GM18909 (cell line): ENCODE measurements at regions not wholly inside any gene's neighbourhood (a gene's known extent, or its start where the extent isn't known, plus 50 kb on each side); places are given as distances from the start of the nearest gene placed in this dataset.

Experiments
- ATAC-seq: cut with Tn5 transposase; IDR thresholded peaks from one replicate; pipeline ENCODE4 v1.9.1; 2021; ENCODE audit warnings: mild to moderate bottlenecking; ENCODE audit not compliant: unreplicated experiment, poor library complexity

DNA sequence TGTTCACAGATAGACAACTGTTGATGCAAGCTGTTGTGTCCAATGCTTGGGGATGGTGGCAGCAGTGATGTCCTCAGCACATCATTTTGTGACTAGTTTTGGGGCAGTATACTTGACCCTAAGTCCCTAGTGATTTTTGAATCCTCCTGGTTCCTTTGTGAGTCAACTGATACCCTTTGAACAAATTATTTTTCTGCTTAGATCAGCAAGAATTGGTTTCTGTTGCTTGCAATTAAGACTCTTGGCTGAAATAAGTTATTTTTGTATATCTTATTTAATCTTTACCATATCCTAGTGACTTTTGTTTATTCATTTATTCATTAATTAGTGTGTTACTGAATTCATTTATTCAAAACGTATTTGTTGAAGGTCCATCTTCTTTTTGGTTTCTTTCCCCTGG, 392.0 kb upstream of the SGCD start:
- no peak for ATAC-seq

- no peak for ATAC-seq
Observed at GRCh38 chr5:155935723-155936122, 391.2 kb upstream of the SGCD start.

GRCh38 chr5:155936520-155937406, 390.2 kb upstream of the SGCD start:
- ATAC-seq, result no peak

GRCh38 chr5:155938051-155938450, 388.9 kb upstream of the SGCD start:
- ATAC-seq, result no peak

- no peak for ATAC-seq
Observed at GRCh38 chr5:155941340-155941739, 385.6 kb upstream of the SGCD start.

- ATAC-seq, result peak; percentile 89
Observed at GRCh38 chr5:155943516-155944407, 383.2 kb upstream of the SGCD start.

DNA sequence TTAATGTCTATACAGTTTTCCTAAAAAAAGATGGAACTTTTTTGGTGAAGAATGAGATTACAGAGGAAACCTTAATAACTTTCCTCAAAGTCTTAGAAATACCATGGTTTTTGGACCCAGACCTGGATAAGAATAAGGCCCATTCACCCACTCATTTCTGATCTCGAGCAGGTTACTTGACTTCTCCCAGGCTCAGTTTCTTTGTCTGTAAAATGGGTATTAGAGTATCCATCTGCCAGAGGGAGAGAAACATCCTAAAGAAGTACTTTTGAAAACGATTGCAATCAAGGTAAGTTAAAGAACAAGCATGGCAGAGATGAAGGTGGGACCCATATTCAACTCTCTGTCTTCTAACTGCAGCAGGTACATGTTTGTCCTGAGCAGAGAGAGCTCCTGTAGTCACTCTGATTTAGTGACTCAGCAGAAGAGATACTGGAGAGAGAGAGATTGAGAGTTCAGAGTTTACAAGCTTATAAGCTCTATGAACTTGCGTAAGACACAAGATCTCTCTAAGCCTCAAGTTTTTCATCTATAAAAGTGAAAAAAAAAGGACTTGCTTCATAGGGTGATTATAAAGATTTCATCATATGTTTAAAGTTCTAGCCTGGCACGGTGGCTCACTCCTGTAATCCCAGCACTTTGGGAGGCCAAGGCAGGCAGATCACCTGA, 379.4 kb upstream of the SGCD start:
- no peak for ATAC-seq

DNA sequence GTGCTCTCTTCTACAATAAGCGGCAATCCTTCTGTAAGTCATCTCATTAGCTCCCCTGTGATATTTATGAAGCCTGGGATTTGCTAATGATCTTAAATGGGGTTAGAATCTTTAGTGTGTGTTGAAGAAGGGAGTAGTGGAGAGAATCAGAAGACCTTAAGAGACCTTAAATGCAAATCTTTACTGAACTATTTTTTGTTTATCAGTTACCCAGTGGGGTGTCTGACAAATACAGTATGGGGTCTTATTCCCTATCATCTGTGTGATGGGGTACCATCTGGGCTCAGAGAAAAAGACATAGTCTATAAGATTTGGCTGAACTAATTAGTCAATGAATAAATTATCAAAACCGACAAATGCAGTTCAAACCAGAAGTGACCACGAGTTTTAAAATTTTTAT, 378.4 kb upstream of the SGCD start:
- ATAC-seq, result no peak

GRCh38 chr5:155952486-155953089, 374.4 kb upstream of the SGCD start:
- ATAC-seq, result no peak

GRCh38 chr5:155953335-155953734, 373.6 kb upstream of the SGCD start:
- ATAC-seq, result no peak

GRCh38 chr5:155954701-155955445, 372.1 kb upstream of the SGCD start:
- no peak for ATAC-seq

DNA sequence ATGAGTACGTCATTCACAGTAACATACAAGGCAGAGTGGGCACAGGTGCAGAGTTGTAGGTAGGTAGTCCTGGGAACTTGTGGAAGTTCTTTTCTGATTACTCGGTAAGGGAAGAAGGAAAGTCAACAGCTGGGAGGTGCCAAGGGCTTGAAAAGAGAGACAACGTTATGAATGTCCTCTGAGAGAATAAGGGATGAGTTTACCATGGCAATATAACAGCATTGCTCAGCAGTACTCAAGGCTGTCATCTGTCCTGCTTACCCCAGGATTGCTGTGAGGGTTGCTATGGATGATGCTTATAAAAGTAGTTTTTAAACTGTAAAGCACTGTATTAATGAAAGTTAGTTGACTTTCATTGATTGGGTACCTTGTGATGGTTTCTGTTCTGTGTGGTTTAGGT, 369.1 kb upstream of the SGCD start:
- no peak for ATAC-seq

DNA sequence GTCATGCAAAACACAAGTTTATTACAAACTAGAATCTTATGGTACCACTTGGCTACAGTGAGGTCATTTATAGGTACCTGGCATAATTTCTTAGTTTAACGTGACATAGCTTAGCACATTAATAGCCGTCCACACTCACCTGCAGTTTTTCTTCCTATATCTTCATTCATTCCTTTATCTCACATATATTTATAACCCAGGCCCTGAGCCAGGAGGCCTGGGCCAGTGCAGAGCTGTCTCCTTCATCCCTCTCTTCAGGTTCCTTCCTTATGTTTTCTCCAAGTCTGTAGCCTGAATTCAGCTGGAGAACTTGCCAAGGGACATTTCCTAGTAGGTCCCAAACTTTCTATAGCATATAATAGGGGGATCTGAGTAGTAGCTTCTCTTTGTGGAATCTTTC, 367.9 kb upstream of the SGCD start:
- no peak for ATAC-seq

DNA sequence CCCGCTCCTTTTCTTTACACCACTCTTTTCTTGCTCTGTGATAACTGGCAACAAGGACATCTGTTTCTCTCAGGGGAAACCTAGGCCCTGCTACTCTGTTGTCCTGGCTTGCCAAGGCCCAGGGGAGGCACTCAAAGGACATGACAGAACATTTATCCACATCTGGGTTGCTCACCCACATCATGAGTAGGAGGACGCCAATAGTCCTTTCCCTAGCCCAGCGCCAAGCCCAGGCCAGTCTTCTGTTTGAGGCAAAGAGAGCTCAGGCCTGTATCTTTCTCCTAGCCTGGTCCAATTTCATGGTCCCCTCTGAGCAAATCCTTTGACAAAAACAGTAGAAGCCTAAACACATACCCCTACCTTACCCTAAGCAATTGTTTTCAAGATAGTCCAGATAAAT, 366.8 kb upstream of the SGCD start:
- no peak for ATAC-seq

- no peak for ATAC-seq
Observed at GRCh38 chr5:155969537-155969936, 357.4 kb upstream of the SGCD start.

- no peak for ATAC-seq
Observed at GRCh38 chr5:155974369-155974768, 352.6 kb upstream of the SGCD start.

- ATAC-seq, result no peak
Observed at GRCh38 chr5:155978850-155979249, 348.1 kb upstream of the SGCD start.

GRCh38 chr5:155982354-155982753, 344.6 kb upstream of the SGCD start:
- no peak for ATAC-seq

GRCh38 chr5:155983954-155984353, 343.0 kb upstream of the SGCD start:
- no peak for ATAC-seq
